Lung (tissue), 11 donors: ENCODE measurements at regions not wholly inside any gene's neighbourhood (a gene's known extent, or its start where the extent isn't known, plus 50 kb on each side); places are given as distances from the start of the nearest gene placed in this dataset.

ENCODE experiments used
- ATAC-seq: fragments of 200-7000 bp; cut with Tn5 transposase; one replicate; pipeline ENCODE4 v1.9.1; 2020; ENCODE audit warnings: moderate number of reproducible peaks; ENCODE audit not compliant: insufficient read depth, low FRiP score
- DNase-seq, 3 donors: peaks; one replicate each; pipeline ENCODE4 v3.0.0-alpha.2; 2013 to 2017
- H3K27ac ChIP-seq, 2 donors: one replicate each; pipeline ENCODE4 v1.5.1; 2013; ENCODE audit warnings: mild to moderate bottlenecking in 2 of 2, moderate library complexity in 2 of 2, control low read depth in 1 of 2, inconsistent platforms in 1 of 2, low read depth in 1 of 2, low read length in 1 of 2
- H3K27me3 ChIP-seq, 3 donors: one replicate each; pipeline ENCODE4 v1.5.1; 2013; ENCODE audit warnings: low read length in 2 of 3; ENCODE audit not compliant: control insufficient read depth in 3 of 3, insufficient read depth in 3 of 3
- H3K36me3 ChIP-seq, 4 donors: one replicate each; pipeline ENCODE4 v1.5.1; 2013; ENCODE audit warnings: low read length in 4 of 4, mild to moderate bottlenecking in 1 of 4, moderate library complexity in 1 of 4; ENCODE audit not compliant: control insufficient read depth in 4 of 4, insufficient read depth in 4 of 4
- H3K4me1 ChIP-seq, 5 donors: one replicate each; pipeline ENCODE4 v1.5.1; 2013; ENCODE audit warnings: low read length in 5 of 5, mild to moderate bottlenecking in 2 of 5, moderate library complexity in 1 of 5; ENCODE audit not compliant: control insufficient read depth in 5 of 5, insufficient read depth in 5 of 5
- H3K4me3 ChIP-seq: one replicate; pipeline ENCODE4 v1.5.1; 2013; ENCODE audit warnings: mild to moderate bottlenecking, control low read depth, moderate library complexity
- H3K9ac ChIP-seq, 2 donors: one replicate each; pipeline ENCODE4 v1.5.1; 2013; ENCODE audit warnings: low read length in 2 of 2, control low read depth in 1 of 2; ENCODE audit not compliant: insufficient read depth in 1 of 2
- H3K9me3 ChIP-seq, 4 donors: one replicate each; pipeline ENCODE4 v1.5.1; 2013; ENCODE audit warnings: low read length in 3 of 4, mild to moderate bottlenecking in 1 of 4, moderate library complexity in 1 of 4; ENCODE audit not compliant: control insufficient read depth in 4 of 4, insufficient read depth in 3 of 4
- CTCF ChIP-seq: IDR thresholded peaks from 2 replicates; pipeline ENCODE4 v1.5.1; 2012; ENCODE audit warnings: mild to moderate bottlenecking; ENCODE audit errors: control extremely low read depth, extremely low read depth
- WGBS, 2 donors: extraction: QIAGEN DNeasy Blood & Tissue Kit; methylation state at CpG; one replicate each; pipeline ENCODE4 v1.1.7; 2013; 5-methylcytosine and 5-hydroxymethylcytosine counted together
- donor health status: control.
- donor health status: control.
- donor health status: Bipolar disorder and iron deficiency.
- donor health status: healthy.
- donor health status: DM: yes; HTN: yes; CAD: no.

GRCh38 chr2:19669559-19669958, 232.2 kb downstream of the TTC32 start:
- H3K9me3 ChIP-seq, result no peaks in the 10 kb centered on the region
- ATAC-seq (no peak), DNase-seq (no peak)
- H3K4me1 ChIP-seq, result peaks cover 0 to 19% (median 0%) of the 10 kb centered on the region in 5 donors
- H3K9ac ChIP-seq, result no peak overlapping the region
- 61 to 71% methylated on average over 9 of the region's 9 CpGs for WGBS, 2 donors
- H3K27me3 ChIP-seq, result no peaks in the 10 kb centered on the region
- no peaks in the 10 kb centered on the region for H3K36me3 ChIP-seq
- no peak overlapping the region for H3K27ac ChIP-seq
- H3K4me3 ChIP-seq, result no peak overlapping the region
- no peak for TF ChIP-seq CTCF

GRCh38 chr2:19669126-19669525, 232.7 kb downstream of the TTC32 start:
- H3K27me3 ChIP-seq, result no peaks in the 10 kb centered on the region
- H3K9ac ChIP-seq, result no peak overlapping the region
- H3K4me3 ChIP-seq, result no peak overlapping the region
- no peak for TF ChIP-seq CTCF
- WGBS, 2 donors, result 70 to 80% methylated on average over 7 of the region's 7 CpGs
- DNase-seq, result no peak
- no peak overlapping the region for H3K27ac ChIP-seq
- H3K9me3 ChIP-seq, result no peaks in the 10 kb centered on the region
- H3K36me3 ChIP-seq, result no peaks in the 10 kb centered on the region
- ATAC-seq, result no peak
- H3K4me1 ChIP-seq, result peaks cover 0 to 16% (median 0%) of the 10 kb centered on the region in 5 donors

- no peaks in the 10 kb centered on the region for H3K36me3 ChIP-seq
- WGBS, 2 donors, result 41 to 53% methylated on average over 8 of the region's 8 CpGs
- ATAC-seq, result no peak
These were observed 234.2 kb downstream of the TTC32 start for GRCh38 chr2:19667536-19667949.

More at GRCh38 chr2:19667536-19667949, 234.2 kb downstream of the TTC32 start:
- Histone ChIP-seq H3K27ac (no peak overlapping the region), H3K4me3 (no peak overlapping the region), H3K9me3 (no peaks in the 10 kb centered on the region), H3K4me1 (peaks cover 0 to 11% (median 0%) of the 10 kb centered on the region in 5 donors), H3K27me3 (no peaks in the 10 kb centered on the region), H3K9ac (no peak overlapping the region)
- no peak for TF ChIP-seq CTCF
- peak; percentile 45 to 53 (median 47) for DNase-seq
